Fibroblast of lung (primary cell): ENCODE measurements at regions not wholly inside any gene's neighbourhood (a gene's known extent, or its start where the extent isn't known, plus 50 kb on each side); places are given as distances from the start of the nearest gene placed in this dataset.

Source experiments
- CTCF ChIP-seq, 2 donors: IDR thresholded peaks in 1 of 2; conservative IDR thresholded peaks in 1 of 2; 1 replicate in 1 of 2; 2 replicates in 1 of 2; pipeline ENCODE4 v1.5.1; 2011 to 2012; ENCODE audit warnings: low read length in 2 of 2, control low read depth in 1 of 2, inconsistent platforms in 1 of 2, low read depth in 1 of 2, mild to moderate bottlenecking in 1 of 2
- EZH2 ChIP-seq: IDR thresholded peaks from 2 replicates; pipeline ENCODE4 v1.5.1; 2012; ENCODE audit warnings: low read length, control low read depth, mild to moderate bottlenecking; ENCODE audit errors: missing control alignments

DNA sequence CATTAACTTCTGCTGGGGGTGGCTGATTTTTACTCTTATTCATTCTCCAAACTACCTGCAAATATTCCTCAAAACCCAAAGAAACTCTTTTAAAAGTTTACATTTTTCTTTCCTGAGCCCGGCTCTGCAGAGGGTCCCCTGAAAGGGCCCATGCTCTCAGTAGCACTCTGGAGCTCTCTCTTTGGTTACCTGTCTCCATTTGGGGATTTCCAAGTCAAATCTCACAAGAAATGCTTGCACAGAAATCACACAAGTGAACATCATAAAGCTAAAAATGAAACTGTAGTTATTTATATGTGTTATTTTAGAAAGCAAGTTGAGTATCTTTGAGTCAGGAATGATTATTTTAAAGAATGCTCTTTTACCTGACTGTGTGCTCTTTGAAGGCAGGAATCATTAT lies 174.5 kb upstream of the PLXNA2 start:
- TF ChIP-seq CTCF (conservative IDR thresholded peaks at IDR 0.05 in 1 of 2, IDR thresholded peaks at IDR 0.05 in 1 of 2; ENCODE audit: low read depth in 1 of 2, low read length in 2 of 2) = no peak
- no peak for TF ChIP-seq EZH2
